Astrocyte of the hippocampus (primary cell): ENCODE measurements at regions not wholly inside any gene's neighbourhood (a gene's known extent, or its start where the extent isn't known, plus 50 kb on each side); places are given as distances from the start of the nearest gene placed in this dataset.

ENCODE experiments used
- DNase-seq: peaks from one replicate; pipeline ENCODE4 v3.0.0; 2011; ENCODE audit warnings: low read depth, low spot score

DNA sequence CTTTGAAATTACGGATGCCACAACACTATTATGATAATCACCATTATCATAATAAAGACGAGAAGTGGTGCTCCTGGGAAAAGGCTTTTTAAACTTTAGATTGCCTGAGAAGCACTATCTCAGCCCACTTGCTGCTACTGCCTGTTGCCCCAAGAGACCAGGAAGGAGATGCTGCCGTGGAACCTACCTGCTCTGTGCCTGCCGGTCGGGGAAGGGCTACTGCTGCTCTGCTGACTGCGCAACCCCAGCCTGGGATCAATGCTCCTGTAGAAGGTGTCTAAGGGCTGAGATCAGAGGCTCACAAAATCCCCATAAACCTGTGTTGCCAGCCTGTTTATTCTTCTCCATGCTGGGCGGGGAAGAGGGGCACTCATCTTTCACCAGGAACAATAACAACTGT, 145.3 kb upstream of the VCX3B start:
- no peak for DNase-seq

GRCh38 chrX:8323356-8323755, 141.3 kb upstream of the VCX3B start:
- no peak for DNase-seq

- DNase-seq, result peak; percentile 50
Observed at GRCh38 chrX:8341814-8342590, 122.6 kb upstream of the VCX3B start.

- DNase-seq, result peak; percentile 44
Observed at GRCh38 chrX:8345473-8345872, 119.2 kb upstream of the VCX3B start.

GRCh38 chrX:8346060-8346459, 118.6 kb upstream of the VCX3B start:
- no peak for DNase-seq

GRCh38 chrX:8346892-8347291, 117.7 kb upstream of the VCX3B start:
- DNase-seq, result no peak

GRCh38 chrX:8349816-8350544, 114.7 kb upstream of the VCX3B start:
- no peak for DNase-seq

GRCh38 chrX:8358302-8358701, 106.3 kb upstream of the VCX3B start:
- no peak for DNase-seq

GRCh38 chrX:8364369-8365141, 100.1 kb upstream of the VCX3B start:
- DNase-seq, result peak; percentile 22

DNA sequence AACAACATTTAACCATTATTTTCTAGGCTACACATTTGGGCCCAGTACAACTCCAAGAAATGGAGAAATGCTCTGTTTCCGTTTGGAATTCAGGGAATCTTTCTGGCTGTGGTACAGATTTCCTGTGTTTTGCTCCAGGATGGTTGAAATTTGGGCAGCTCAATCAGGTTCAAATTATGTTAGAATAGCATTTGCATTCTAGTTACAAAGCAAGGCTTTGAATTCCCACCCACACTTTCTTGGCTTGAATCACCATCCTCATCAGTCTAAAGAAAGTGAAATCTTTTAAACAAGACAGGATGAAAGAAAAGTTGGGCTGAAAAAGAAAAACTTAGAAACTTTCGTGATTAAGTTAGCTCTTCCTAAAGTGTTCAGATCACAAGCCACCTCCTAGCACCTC, 98.1 kb upstream of the VCX3B start:
- DNase-seq, result peak; percentile 63

- DNase-seq, result peak; percentile 65
Observed at GRCh38 chrX:8374041-8374825, 90.4 kb upstream of the VCX3B start.

DNA sequence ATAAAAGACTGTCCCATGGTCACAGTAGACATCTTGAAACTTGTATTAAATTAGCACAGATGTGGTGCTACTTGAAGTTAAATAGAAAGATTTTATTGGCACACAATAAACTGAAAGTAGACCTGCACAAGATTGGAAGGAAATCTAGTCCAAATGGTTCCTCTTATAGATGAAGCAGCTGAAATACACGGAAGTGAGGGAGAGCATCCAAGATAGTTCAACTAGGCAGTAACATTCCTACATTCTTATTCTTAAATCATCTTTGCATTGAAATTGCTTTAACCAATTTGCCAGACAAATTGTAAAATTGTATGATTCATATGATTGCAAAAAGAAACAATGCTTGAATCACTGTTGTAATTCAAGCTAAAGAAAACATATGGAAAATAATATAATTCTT, 87.6 kb upstream of the VCX3B start:
- no peak for DNase-seq

DNA sequence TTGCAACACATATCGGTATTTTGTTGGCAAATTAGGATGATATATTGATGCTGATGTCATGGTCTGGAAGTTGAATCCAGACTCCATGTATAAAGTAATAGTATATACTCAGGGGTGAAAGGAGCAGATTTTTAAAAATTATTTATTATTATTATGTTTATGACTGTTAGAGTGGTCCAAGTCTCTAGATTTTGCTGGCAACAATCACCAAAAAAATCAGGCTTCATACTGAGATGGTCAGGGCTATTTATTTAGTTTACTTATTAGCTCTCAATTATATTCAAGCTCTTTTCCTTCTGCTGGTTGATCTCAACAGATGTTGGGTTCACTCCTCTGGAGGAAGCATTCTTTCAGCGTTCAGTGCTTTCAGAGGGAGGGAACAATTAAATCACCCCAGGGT, 73.9 kb upstream of the VCX3B start:
- DNase-seq, result no peak

- peak; percentile 48 for DNase-seq
Observed at GRCh38 chrX:8403988-8404387, 60.6 kb upstream of the VCX3B start.

DNA sequence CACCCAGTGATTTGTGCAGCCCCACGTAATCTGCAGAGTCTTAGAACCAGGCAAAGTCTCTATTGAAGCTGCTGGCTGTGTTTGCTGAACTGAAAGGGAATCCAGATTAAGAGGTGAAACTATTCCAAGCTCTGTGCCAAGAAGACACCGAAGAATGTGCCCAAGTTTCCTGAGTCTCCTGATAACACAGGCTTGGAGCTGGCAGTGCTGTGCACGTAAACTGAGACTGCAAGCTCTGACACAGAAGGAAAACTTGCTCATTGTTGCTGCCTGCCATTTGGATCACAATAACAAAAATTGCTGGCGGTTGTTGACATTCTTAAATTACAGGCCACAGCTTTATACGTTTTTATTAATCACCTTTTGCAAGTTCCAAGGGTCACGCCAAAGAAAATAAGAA, 60.2 kb upstream of the VCX3B start:
- DNase-seq, result peak; percentile 89

DNA sequence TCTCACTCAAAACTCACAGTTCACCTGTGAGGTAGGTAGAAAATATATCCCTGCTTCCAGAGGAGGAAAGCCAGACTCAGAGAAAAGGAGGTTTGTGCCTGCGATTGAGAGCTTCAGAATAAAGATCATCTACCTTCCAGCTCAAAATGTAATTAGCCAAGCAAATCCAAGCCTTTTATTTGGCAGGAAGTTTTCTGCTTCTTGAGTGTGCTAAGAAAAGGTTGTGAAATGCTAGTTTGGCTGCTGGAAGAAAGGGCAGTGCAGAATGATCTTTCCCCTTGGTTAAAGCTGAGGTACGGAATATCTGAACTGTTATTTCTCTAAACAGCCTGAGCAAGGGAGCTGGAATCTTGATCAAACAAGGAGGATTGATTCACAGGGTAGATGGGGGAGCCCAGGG, 59.7 kb upstream of the VCX3B start:
- DNase-seq, result peak; percentile 51

DNA sequence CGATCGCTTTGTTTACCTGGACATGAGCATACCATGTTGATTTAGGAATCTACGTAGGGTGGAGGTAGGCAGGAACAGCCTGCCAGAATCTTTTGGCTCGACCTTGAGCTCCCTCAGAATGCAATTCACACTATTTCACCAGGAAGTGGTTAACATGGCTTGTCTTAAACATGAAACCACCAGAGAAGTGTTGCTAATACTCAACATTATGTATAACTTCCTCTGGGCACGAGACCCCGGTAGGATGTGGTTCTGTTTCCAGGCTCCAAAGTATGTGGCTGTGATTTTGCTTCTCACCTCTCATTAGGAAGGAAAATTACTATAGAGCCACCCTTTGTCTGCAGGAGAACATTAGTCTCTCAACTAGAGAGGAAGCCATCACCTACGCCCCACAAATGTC, 59.0 kb upstream of the VCX3B start:
- peak; percentile 19 for DNase-seq

DNA sequence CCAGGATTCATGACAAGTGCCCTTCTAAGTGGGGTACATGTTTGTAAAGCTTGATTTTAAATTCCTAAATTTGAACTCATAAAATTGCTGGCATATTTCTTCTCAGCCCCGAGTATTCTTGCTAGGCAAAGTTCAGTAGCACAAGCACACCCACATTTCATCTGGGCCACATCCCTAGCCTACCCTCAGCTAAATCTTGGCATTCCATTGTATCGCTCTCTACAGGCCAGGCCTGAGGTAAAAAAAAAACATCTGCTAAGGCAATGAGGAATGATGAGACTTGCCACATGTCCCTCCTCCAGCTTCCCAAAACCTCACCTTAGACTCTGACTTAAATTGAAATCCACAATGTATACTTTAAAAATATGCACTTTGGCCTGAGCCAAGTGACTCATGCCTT, 51.4 kb upstream of the VCX3B start:
- no peak for DNase-seq
